ENCODE measurements at regions not wholly inside any gene's neighbourhood (a gene's known extent, or its start where the extent isn't known, plus 50 kb on each side); places are given as distances from the start of the nearest gene placed in this dataset.

GRCh38 chr1:4944072-4944471 is 289.7 kb downstream of the AJAP1 start:
- H3K4me3 ChIP-seq (ENCODE audit: low read depth, poor library complexity, severe bottlenecking), result no peak overlapping the region
- intact Hi-C loops (cut with DNase I; ENCODE audit: low total_unique reads), result no loop called here
- DNase-seq (ENCODE audit: low spot score in 2 of 2), result peak in 1 of 2 donors; percentile 15
- 81 to 88% methylated on average over 5 of the region's 5 CpGs for WGBS, 2 donors
- TF ChIP-seq POLR2A (IDR thresholded peaks at IDR 0.05), result no peak
- TF ChIP-seq CTCF (IDR thresholded peaks at IDR 0.05), result no peak

GRCh38 chr1:4939266-4939665 is 284.9 kb downstream of the AJAP1 start:
- peak in 1 of 2 donors; percentile 52 for DNase-seq (ENCODE audit: low spot score in 2 of 2)
- TF ChIP-seq POLR2A (IDR thresholded peaks at IDR 0.05) (no peak), CTCF (IDR thresholded peaks at IDR 0.05) (no peak)
- WGBS, 2 donors, result 82 to 83% methylated on average over 6 of the region's 6 CpGs
- intact Hi-C loops (cut with DNase I; ENCODE audit: low total_unique reads), result no loop called here
- H3K4me3 ChIP-seq (ENCODE audit: low read depth, poor library complexity, severe bottlenecking), result no peak overlapping the region

- 90% methylated on average over 11 of the region's 11 CpGs for WGBS, 2 donors
These were observed 283.6 kb downstream of the AJAP1 start for GRCh38 chr1:4937876-4938534.

GRCh38 chr1:4935807-4936206 is 281.4 kb downstream of the AJAP1 start:
- no peak overlapping the region for H3K4me3 ChIP-seq (ENCODE audit: low read depth, poor library complexity, severe bottlenecking)
- TF ChIP-seq CTCF (IDR thresholded peaks at IDR 0.05) (no peak), POLR2A (IDR thresholded peaks at IDR 0.05) (no peak)
- intact Hi-C loops (cut with DNase I; ENCODE audit: low total_unique reads), result no loop called here
- DNase-seq (ENCODE audit: low spot score in 2 of 2), result peak in 1 of 2 donors; percentile 71
- WGBS, 2 donors, result 62 to 75% methylated on average over 4 of the region's 4 CpGs

More at GRCh38 chr1:4937876-4938534, 283.6 kb downstream of the AJAP1 start:
- DNase-seq (ENCODE audit: low spot score in 2 of 2), result peak in 1 of 2 donors; percentile 17
- intact Hi-C loops (cut with DNase I; ENCODE audit: low total_unique reads), result no loop called here
- H3K4me3 ChIP-seq (ENCODE audit: low read depth, poor library complexity, severe bottlenecking), result no peak overlapping the region
- TF ChIP-seq CTCF (IDR thresholded peaks at IDR 0.05) (no peak), POLR2A (IDR thresholded peaks at IDR 0.05) (no peak)

GRCh38 chr1:4933232-4933631 is 278.8 kb downstream of the AJAP1 start:
- DNase-seq (ENCODE audit: low spot score in 2 of 2), result no peak
- intact Hi-C loops (cut with DNase I; ENCODE audit: low total_unique reads), result no loop called here
- 81 to 88% methylated on average over 2 of the region's 2 CpGs for WGBS, 2 donors
- TF ChIP-seq CTCF (IDR thresholded peaks at IDR 0.05) (no peak), POLR2A (IDR thresholded peaks at IDR 0.05) (no peak)
- no peak overlapping the region for H3K4me3 ChIP-seq (ENCODE audit: low read depth, poor library complexity, severe bottlenecking)

Measured in lower leg skin (tissue), 4 donors.